NCI-H2171 (cell line): ENCODE measurements at regions not wholly inside any gene's neighbourhood (a gene's known extent, or its start where the extent isn't known, plus 50 kb on each side); places are given as distances from the start of the nearest gene placed in this dataset.
"Not testable (repeated sequence)": the region's sequence is repeated elsewhere in the genome, so short reads cannot be mapped to it uniquely, and the experiment has no call there.

ENCODE experiments used
- DNase-seq: peaks from one replicate; lab custom pipeline; 2025; lab: John Stamatoyannopoulos, UW

DNA sequence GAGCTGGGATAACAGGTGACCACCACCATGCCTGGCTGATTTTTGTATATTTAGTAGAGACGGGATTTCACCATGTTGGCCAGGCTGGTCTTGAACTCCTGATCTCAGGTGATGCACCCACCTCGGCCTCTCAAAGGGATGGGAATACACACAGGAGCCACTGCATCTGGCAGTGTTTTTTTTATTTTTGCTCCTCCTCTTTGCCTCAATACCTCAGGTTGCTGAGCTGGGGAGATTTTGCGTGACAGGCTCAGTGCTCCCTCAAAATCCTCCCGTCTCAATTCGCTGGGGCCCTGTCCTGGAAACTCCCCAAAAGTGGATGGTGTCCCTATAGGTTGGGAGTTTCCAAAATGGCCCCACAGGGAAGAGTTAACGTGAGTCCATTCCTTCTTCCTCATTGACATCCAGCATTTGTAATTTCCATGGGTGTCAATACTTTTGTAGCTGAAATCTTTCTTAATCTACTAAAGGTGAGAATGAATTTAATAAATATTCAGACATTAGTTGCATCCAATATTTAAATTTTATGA, 71.8 kb downstream of the GGTLC2 start:
- DNase-seq, result no peak

GRCh38 chr22:22717664-22718063, 73.2 kb downstream of the GGTLC2 start:
- DNase-seq, result no peak

GRCh38 chr22:22720201-22720723, 75.8 kb downstream of the GGTLC2 start:
- no peak for DNase-seq

GRCh38 chr22:22720724-22721261, 76.4 kb downstream of the GGTLC2 start:
- no peak for DNase-seq

- DNase-seq, result no peak
These were observed 77.4 kb downstream of the GGTLC2 start for GRCh38 chr22:22721681-22722354.

DNA sequence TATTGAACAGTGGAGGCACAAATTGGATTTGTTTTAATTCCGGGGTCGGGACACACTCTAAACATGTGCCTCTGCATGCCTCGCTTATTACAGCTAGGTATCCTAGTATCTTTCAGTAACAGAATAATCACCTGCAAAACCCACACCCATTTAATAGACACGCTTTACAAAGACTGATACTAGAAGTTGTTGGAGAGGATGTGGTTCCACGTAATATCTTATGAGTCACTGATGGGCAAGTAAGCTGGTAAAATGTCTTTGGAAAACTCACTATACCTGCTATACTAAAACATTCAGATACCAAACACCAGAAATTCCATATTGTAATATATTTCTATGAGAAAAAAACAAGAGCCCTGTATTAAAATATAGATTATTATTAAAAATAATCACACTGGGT, 84.0 kb downstream of the GGTLC2 start:
- DNase-seq, result no peak

DNA sequence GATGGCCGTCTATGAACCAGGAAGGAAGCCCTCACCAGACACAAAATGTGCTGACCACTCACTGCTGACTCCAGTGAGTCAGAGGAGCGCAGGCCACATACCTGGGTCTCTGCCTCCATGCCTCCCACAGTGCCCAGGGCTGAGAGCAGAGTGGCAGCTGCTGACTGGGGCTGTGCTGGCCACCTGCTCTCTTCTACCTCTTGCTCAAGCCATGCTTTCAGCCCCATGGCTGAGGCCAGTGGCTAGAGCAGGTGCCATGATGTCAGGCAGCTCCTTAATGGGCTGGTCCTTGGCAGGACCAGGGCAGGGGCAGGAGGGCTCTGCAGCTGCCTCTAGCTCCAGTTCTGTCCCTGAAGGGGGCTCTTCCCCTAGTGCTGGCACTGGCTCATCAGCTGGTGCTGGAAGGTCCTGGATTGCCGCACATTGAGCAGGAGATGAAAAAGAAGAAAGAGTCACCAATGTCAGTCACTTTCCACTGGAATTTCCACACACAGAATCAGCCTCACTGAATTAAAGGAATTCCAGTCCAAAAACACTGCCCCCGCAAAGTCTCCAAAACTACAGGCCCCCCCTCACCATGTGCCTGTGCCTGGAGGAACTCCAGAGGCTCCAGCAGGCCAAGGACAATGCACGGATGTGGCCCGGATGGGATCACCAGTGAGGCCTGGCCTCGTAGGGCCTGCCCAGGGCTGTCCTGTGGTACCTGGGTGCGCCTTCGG, 86.4 kb downstream of the GGTLC2 start:
- DNase-seq, result no peak

GRCh38 chr22:22731374-22731676, 86.9 kb downstream of the GGTLC2 start:
- DNase-seq, result no peak

DNA sequence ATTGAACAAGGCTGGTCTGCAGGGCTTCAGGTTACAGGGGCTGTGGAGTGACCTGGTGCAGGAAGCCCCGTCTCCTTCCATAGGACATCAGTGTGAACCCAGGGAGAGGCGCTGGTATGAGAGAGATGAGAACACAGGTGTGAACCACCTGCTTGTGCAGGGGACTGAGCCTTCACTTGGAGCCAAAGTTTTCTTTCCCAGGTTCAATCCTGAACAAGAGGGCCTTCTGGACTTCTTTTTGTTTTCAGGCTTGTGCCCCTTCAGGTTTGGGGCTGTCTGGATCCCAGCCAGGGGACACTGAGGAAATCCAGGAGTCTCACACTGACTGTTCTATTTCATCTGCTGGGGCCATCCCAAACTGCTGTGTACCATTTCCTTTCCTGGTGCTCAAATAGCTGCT, 88.6 kb downstream of the GGTLC2 start:
- DNase-seq, result not testable (repeated sequence)

DNA sequence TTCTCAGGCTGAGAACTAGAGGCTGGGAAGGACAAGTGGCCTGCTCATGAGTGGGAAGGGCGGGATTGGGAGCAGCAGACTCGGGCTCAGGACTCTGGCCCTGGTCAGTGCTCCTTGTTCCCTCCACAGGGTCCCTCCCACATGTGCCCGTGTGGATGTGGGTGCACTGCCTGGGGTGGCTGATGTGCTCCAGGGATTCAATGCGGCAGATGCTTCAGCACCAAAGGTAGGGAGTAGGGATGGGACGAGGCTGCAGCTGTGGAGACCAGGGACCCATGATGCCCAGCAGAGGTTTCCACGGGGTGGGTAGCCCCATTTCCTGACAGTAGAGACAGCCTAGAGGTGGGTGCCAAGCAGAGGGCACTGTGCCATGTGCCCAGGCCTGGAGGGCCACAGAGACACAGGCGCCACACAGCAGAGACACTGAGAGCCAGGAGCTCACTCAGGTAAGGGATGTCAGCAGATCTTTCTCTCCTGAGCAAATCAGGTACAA, 89.5 kb downstream of the GGTLC2 start:
- DNase-seq, result no peak

DNA sequence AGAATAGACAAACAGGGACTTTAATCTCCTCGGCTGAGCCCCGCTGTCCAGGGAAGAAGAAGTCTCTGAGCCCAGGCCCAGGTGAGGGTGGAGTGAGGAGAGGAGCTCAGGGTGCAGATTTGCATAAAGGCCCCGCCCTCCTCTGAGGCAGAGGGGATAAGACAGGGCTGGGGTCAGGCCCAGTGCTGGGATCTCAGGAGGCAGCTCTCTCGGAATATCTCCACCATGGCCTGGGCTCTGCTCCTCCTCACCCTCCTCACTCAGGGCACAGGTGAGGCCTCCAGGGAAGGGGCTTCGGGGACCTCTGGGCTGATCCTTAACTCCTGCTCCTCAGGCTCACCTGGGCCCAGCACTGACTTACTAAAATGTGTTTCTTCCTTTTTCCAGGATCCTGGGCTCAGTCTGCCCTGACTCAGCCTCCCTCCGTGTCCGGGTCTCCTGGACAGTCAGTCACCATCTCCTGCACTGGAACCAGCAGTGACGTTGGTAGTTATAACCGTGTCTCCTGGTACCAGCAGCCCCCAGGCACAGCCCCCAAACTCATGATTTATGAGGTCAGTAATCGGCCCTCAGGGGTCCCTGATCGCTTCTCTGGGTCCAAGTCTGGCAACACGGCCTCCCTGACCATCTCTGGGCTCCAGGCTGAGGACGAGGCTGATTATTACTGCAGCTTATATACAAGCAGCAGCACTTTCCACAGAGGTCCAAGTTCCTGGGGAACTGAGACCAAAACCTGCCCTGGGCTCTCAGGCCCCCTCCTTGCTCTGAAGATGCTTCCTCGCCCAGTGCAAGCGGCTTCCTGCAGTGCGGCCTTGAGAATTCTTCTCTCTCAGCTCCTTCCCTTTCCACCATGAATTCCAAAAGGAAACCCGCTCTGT, 90.2 kb downstream of the GGTLC2 start:
- DNase-seq, result not testable (repeated sequence)

- DNase-seq, result not testable (repeated sequence)
These were observed 90.9 kb downstream of the GGTLC2 start for GRCh38 chr22:22735276-22735675.

DNA sequence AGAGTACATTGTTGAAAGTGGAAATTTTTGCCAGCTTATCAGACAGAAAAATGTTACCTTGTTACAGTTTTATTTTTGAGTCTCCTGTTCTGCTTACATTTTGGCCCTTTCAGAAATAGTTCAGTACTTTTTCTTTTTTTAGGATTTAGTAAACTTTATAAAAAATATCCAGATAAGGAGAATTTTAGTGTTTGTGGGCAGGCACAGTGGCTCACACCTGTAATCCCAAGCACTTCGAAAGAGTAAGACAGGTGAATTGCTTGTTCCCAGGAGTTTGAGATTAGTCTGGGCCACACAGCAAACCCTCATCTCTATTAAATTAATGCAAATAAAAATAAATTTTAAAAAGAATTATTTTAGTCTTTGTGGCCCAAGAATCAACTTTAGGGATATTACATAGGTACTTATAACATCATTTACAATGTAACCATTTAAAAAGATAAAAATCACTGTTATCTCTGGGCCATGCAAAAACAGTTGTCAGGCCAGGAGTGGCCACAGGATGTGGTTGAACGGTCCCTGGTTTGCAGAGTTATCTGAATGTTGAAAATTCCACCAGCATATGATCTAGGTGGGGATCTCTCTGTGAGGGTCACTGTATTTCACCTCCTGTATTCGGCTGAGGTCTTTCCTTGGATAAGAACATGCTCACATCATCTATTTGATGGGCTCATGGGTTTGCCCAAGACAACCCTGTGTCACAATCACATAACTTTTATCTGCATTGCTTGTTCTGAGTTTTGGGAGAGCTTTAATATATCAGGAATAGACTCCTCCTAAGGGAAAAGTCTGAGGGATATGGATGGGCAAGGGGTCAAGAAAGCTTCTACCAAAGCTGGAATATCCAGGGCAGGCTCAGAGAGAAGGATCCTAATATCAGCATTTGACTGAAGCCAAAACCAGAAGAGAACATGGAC, 91.5 kb downstream of the GGTLC2 start:
- DNase-seq, result no peak

DNA sequence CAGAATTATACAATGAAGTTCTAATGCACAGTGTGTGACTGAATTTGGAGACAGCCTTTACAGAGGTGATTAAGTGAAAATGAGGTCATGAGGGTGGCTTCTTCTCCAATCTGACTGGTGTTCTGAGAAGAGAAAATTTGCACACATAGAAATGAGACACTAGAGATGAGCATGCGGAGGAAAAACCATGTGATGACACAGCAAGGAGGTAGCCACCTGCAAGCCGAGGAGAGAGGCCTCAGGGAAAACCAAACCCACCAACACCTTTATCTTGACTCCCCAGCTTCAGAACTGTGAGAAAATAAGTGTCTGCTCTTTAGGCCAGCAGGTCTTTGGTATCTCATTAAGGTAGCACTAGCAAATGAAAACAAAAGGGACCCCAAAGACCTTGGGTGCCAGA, 93.2 kb downstream of the GGTLC2 start:
- DNase-seq, result no peak

DNA sequence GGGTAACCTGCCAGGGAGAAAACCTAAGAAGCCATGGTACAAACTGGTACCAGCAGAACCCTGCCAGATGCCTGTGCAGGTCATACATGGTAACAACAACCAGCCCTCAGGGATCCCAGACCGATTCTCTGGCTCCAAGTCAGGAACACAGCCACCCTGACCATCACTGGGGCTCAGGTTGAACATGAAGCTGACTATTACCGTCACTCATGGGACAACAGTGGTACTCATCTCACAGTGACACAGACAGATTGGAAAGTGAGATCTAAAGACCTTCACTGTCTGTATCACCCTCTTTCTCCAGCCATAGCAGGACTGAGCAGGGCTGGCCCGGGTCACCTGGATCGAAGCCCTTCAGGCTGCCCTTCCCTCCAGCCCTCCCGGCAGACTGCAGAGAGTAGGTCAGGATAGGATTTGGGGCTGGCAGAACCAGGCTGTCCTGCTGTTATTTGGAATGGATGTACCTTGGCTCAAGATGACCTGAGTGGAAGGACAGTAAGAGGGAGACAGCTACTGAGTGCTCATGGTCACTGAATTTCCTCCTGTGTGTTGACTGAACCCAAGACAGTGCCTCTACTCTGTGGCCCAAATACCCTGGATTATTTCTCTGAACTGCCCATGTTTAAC, 94.7 kb downstream of the GGTLC2 start:
- DNase-seq, result no peak

DNA sequence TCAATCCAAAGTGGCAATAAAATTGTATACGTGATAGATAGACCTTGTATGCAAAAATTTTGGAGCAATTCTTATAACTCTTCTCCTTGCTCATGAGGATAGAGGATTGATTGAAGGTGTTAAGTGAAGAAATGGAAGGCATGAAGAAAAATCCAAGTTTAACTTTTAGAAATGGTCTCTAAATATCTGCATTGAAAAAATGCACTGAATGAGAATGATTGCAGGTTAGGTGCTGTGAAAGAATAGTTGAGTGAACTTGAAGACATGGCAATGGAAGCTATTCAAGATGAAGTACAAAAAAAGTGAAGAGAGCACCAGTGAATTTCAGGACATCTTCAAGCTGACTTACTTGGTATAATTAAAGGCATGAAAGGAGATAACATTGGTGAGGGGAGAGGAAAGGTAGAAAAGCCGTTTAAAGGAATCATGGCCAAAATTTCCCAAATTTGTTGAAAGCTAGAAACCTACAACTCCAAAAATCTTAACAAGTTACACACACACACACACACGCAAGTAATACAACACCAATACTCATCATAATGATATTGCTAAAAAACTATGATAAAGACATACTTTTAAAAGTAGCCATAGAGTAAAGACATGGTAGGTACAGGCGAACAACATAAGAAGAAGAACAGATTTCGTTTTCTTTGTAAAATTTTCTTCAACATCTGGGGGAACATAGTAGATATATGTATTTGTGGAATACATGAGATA, 96.3 kb downstream of the GGTLC2 start:
- no peak for DNase-seq

- DNase-seq, result no peak
These were observed 97.4 kb downstream of the GGTLC2 start for GRCh38 chr22:22741843-22742242.

DNA sequence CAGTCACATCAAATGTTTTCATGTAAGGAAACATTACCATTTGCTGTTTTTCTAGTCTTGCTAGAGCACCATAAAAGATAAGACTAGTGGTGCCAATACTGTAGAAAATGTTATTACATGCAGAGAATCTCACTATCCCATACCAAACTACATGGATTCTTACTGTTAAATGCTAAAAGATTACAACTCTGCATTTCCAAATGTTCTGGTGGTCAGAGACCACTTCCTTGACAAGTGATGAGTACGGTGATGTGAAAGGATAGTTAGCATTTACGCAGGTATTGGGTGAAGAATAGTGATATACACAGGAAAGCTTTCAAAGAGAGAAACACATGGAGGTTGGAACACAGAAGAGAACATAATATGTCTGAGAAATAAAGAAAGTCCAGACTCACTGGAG, 98.2 kb downstream of the GGTLC2 start:
- DNase-seq, result no peak

DNA sequence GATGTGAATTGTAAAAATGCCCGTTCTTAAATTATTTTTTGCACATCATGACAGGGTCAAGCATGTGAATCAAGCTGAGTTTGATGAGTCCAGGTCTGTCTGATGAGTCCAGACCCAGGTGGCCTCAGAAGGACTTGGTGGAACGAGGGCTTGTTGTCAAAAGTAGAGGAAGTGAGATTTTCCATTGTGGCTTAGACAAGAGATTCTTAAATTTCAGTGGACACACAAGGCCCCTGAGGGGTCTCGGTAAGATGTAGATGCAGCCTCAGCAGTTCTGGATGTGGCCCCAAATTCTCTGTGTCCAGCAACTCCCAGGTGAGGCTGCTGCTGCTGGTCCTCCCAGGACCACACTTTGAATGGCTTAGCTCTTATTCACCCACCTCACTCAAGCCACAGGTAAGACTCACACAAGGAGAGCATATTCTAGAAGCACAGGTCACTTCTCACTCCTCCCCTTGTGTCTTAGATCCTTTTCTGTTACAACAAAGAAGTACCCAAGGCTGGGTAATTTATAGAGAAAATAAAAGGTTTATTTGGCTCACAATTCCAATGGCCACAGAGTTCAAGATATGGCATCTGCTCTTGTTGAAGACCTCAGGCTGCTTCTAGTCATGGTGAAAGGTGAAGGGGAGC, 98.8 kb downstream of the GGTLC2 start:
- no peak for DNase-seq
